ENCODE measurements at regions not wholly inside any gene's neighbourhood (a gene's known extent, or its start where the extent isn't known, plus 50 kb on each side); places are given as distances from the start of the nearest gene placed in this dataset.

- no peaks in the 10 kb centered on the region for H3K36me3 ChIP-seq (replicated peaks; ENCODE audit: insufficient read depth, low read length)
- TF ChIP-seq CTCF (IDR thresholded peaks at IDR 0.05; ENCODE audit: low read length) (no peak), EZH2 (optimal IDR thresholded peaks at IDR 0.05; ENCODE audit: low read depth, low read length) (no peak), EZH2phosphoT487 (IDR thresholded peaks at IDR 0.05; ENCODE audit: low read length) (no peak)
- no peak overlapping the region for H3K27ac ChIP-seq (ENCODE audit: low read length)
These were observed 243.8 kb upstream of the EPHA7 start for GRCh38 chr6:93663111-93663510.

DNA sequence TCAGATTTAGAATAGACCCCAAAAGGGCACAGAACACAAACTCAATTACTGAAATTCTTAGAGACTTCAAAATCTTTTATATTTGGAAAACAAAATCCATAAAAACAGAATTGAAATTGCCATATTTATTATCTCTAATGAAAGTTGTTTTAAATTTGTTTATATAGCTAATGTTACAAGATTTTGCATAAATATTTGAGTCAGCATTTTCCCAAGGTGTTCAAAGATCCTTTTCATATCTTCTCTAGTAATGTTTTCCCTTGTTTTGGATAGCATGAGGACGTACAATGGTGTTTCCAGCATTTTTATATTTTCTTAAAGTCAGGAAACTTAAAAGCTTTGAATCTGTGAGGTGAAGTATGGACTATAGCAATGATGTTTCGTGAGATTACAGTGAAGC lies 235.2 kb upstream of the EPHA7 start:
- Histone ChIP-seq H3F3A (ENCODE audit: insufficient read depth, low read length) (no peaks in the 10 kb centered on the region), H3K4me2 (ENCODE audit: low read depth, low read length) (no peak overlapping the region), H3K36me3 (replicated peaks; ENCODE audit: insufficient read depth, low read length) (no peaks in the 10 kb centered on the region), H3K27ac (ENCODE audit: low read length) (no peak overlapping the region), H3K9me2 (replicated peaks; ENCODE audit: insufficient read depth, low read length) (no peaks in the 10 kb centered on the region), H3K79me2 (ENCODE audit: low read length) (no peaks in the 10 kb centered on the region), H3K4me1 (ENCODE audit: low read length) (no peaks in the 10 kb centered on the region), H3K9ac (ENCODE audit: low read length) (no peak overlapping the region), H3K27me3 (replicated peaks; ENCODE audit: insufficient read depth, low read length) (no peaks in the 10 kb centered on the region), H4K20me1 (ENCODE audit: insufficient read depth, low read length) (no peaks in the 10 kb centered on the region), H3K9me3 (replicated peaks; ENCODE audit: insufficient read depth, low read length) (no peaks in the 10 kb centered on the region), H3K4me3 (ENCODE audit: low read length) (no peak overlapping the region), H2AFZ (ENCODE audit: low read length) (no peak overlapping the region)
- DNase-seq = no peak
- TF ChIP-seq EZH2 (optimal IDR thresholded peaks at IDR 0.05; ENCODE audit: low read depth, low read length) (no peak), EZH2phosphoT487 (IDR thresholded peaks at IDR 0.05; ENCODE audit: low read length) (no peak), CTCF (IDR thresholded peaks at IDR 0.05; ENCODE audit: low read length) (no peak)

More at GRCh38 chr6:93663111-93663510, 243.8 kb upstream of the EPHA7 start:
- Histone ChIP-seq H3K9me2 (replicated peaks; ENCODE audit: insufficient read depth, low read length) (no peaks in the 10 kb centered on the region), H3K9ac (ENCODE audit: low read length) (no peak overlapping the region), H3K9me3 (replicated peaks; ENCODE audit: insufficient read depth, low read length) (no peaks in the 10 kb centered on the region), H3F3A (ENCODE audit: insufficient read depth, low read length) (no peaks in the 10 kb centered on the region), H4K20me1 (ENCODE audit: insufficient read depth, low read length) (no peaks in the 10 kb centered on the region), H3K4me2 (ENCODE audit: low read depth, low read length) (no peak overlapping the region), H3K4me3 (ENCODE audit: low read length) (no peak overlapping the region), H2AFZ (ENCODE audit: low read length) (no peak overlapping the region), H3K27me3 (replicated peaks; ENCODE audit: insufficient read depth, low read length) (no peaks in the 10 kb centered on the region), H3K79me2 (ENCODE audit: low read length) (no peaks in the 10 kb centered on the region), H3K4me1 (ENCODE audit: low read length) (no peaks in the 10 kb centered on the region)
- no peak for DNase-seq

- no peaks in the 10 kb centered on the region for H3K27me3 ChIP-seq (replicated peaks; ENCODE audit: insufficient read depth, low read length)
- no peaks in the 10 kb centered on the region for H3K4me1 ChIP-seq (ENCODE audit: low read length)
- H3K9ac ChIP-seq (ENCODE audit: low read length) = no peak overlapping the region
- H3K36me3 ChIP-seq (replicated peaks; ENCODE audit: insufficient read depth, low read length) = no peaks in the 10 kb centered on the region
- H3K27ac ChIP-seq (ENCODE audit: low read length) = no peak overlapping the region
- no peak overlapping the region for H3K4me3 ChIP-seq (ENCODE audit: low read length)
- DNase-seq = no peak
- TF ChIP-seq EZH2phosphoT487 (IDR thresholded peaks at IDR 0.05; ENCODE audit: low read length) (no peak), CTCF (IDR thresholded peaks at IDR 0.05; ENCODE audit: low read length) (no peak), EZH2 (optimal IDR thresholded peaks at IDR 0.05; ENCODE audit: low read depth, low read length) (no peak)
- no peaks in the 10 kb centered on the region for H3K9me2 ChIP-seq (replicated peaks; ENCODE audit: insufficient read depth, low read length)
- no peaks in the 10 kb centered on the region for H3F3A ChIP-seq (ENCODE audit: insufficient read depth, low read length)
- no peaks in the 10 kb centered on the region for H3K79me2 ChIP-seq (ENCODE audit: low read length)
- H4K20me1 ChIP-seq (ENCODE audit: insufficient read depth, low read length) = no peaks in the 10 kb centered on the region
- H3K9me3 ChIP-seq (replicated peaks; ENCODE audit: insufficient read depth, low read length) = no peaks in the 10 kb centered on the region
- H2AFZ ChIP-seq (ENCODE audit: low read length) = no peak overlapping the region
- H3K4me2 ChIP-seq (ENCODE audit: low read depth, low read length) = no peak overlapping the region
These were observed 225.3 kb upstream of the EPHA7 start for GRCh38 chr6:93644611-93645010.

Measured in MM.1S (cell line).